IPS-18c (cell line): ENCODE measurements at regions not wholly inside any gene's neighbourhood (a gene's known extent, or its start where the extent isn't known, plus 50 kb on each side); places are given as distances from the start of the nearest gene placed in this dataset.

Experiments
- H3K4me3 ChIP-seq: 2 replicates; pipeline ENCODE4 v1.7.0; 2013; ENCODE audit warnings: low read depth, mild to moderate bottlenecking, low read length, moderate library complexity; ENCODE audit not compliant: insufficient read depth
- H3K9me3 ChIP-seq: one replicate; pipeline ENCODE4 v1.6.1; 2013; ENCODE audit warnings: mild to moderate bottlenecking, low read length, moderate library complexity; ENCODE audit not compliant: control insufficient read depth, insufficient read depth

- Histone ChIP-seq H3K4me3 (no peak overlapping the region), H3K9me3 (no peaks in the 10 kb centered on the region)
Measured at GRCh38 chr2:121036226-121036692, 248.7 kb downstream of the TFCP2L1 start.

- H3K4me3 ChIP-seq: no peak overlapping the region
- H3K9me3 ChIP-seq: no peaks in the 10 kb centered on the region
Measured at GRCh38 chr2:121037480-121037879, 247.5 kb downstream of the TFCP2L1 start.

DNA sequence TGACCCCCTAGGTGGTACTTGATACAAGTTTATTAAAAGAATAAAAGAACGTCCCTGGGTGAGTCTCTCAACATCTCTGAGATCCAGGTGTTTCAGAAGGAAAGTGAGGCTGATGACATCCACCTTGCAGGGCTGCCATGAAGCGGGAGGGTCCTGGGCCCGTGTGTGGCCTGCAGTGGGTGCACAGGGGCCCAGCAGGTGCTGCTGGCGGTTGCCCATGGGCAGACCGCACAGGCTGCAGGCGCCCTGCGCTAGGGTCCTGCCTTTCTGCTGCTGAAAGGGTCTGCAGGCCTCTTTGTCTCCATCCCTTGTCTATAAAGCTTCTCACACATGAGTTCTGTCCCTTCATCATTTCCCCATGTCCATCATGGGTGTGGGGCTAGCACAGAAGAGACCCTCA lies 247.0 kb downstream of the TFCP2L1 start:
- Histone ChIP-seq H3K4me3 (no peak overlapping the region), H3K9me3 (no peaks in the 10 kb centered on the region)

- no peaks in the 10 kb centered on the region for H3K9me3 ChIP-seq
- no peak overlapping the region for H3K4me3 ChIP-seq
Measured at GRCh38 chr2:121038431-121038830, 246.6 kb downstream of the TFCP2L1 start.

DNA sequence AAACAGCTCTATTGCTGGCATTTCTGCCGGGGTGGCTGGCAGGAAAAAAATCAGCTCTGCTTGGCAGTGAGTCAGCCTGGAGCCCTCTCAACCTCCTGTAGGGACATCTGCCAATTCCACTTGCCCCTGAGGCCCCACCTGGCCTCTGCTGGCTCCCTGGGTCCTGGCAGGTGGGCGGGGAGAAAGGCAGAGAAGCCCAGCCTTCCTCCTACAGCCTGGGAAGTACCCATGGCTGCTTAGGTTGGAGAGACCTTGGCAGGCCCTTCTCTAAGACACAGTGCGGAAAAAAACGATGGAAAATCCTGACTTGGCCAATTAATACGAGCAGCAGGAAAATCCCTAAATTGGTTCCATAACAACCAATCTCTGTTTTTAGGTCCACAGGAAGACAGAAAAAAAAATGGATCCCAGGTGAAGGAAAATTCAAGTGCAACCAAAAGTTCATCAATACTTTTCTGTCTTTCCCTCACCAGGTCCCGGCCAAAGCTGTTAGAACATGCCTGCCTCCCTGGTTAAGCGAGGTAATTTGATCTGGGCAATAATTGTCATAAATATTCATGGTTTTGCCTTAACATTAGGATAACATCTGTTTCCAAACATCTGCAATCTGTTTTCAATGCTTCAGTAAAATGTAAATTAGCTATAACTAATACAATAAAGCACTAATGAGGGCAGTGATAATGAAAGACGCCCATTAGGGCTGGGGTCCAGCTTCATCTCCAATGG lies 245.9 kb downstream of the TFCP2L1 start:
- H3K9me3 ChIP-seq: no peaks in the 10 kb centered on the region
- H3K4me3 ChIP-seq: no peak overlapping the region

DNA sequence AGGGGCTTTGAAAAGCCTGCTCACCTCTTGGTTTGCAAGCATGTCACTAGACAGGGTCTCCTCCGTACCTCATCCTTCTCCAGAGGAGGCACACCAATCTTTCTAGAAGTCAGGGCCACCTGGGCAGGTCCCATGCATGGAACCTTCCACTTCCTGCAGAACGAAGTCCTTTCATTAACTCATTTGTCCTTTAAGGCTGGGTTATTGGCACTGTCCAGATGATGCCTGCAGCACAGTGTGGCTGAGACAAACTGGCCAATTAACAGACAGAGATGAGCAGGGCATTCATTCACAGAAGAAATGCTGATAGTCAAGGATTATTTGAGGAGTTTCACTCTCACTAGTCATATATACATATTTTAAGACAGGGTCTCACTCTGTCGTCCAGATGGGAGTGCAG lies 245.3 kb downstream of the TFCP2L1 start:
- Histone ChIP-seq H3K4me3 (no peak overlapping the region), H3K9me3 (no peaks in the 10 kb centered on the region)

- Histone ChIP-seq H3K4me3 (no peak overlapping the region), H3K9me3 (no peaks in the 10 kb centered on the region)
Measured at GRCh38 chr2:121041516-121041915, 243.5 kb downstream of the TFCP2L1 start.

DNA sequence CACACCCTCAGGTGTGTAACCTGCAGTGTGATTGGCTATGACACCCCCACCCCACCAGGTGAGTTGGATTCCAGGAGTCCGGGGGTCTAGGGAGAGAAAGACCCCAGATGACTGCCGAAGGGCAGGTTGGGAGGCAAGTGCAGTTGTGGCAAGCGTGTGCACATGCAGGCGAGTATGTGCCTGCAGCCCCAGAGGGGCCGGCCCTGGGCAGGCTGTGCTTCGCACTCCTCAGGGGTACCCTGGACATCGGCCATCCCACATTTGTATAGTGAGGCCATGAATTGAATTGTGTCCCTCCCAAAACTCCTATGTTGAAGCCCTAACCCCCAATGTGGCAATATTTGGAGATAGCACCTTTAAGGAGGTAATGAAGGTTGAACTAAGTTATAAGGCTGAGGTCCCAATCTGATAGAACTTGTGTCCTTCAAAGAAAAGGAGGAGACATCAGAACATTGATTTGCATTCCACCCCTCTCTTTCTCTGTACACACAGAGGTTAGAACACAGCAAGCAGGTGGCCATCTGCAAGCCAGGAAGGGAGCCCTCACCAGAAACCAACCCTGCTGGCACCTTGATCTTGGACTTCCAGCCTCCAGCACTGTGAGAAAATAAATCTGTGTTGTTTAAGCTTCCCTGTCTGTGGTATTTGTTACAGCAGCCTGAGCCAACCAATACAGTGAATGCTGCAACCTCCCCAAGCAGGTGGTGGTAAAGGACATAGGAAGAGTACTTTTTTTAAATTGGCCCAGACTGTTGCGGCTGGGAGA lies 241.8 kb downstream of the TFCP2L1 start:
- H3K4me3 ChIP-seq: no peak overlapping the region
- H3K9me3 ChIP-seq: peaks cover 2% of the 10 kb centered on the region

- Histone ChIP-seq H3K4me3 (no peak overlapping the region), H3K9me3 (peaks cover 2% of the 10 kb centered on the region)
Measured at GRCh38 chr2:121043827-121044222, 241.2 kb downstream of the TFCP2L1 start.

DNA sequence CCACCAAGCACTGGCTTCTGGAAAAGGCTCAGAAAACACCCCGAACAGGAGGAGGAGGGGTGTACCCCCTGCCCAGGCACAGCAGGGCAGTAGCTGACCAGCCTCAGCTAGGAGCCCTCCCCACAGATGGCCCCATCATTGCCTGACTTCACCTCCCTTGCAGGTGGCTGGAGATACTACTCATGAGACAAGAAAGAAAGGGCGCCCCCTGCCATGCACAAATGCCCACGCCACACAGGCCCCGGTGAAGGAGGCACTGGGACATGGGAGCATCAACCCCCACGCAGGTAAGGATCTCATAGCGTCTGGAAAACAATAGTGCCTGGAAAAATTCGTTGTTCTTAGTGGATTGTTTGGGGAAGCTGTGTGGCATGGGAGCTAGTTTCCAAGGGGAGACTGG lies 240.6 kb downstream of the TFCP2L1 start:
- no peak overlapping the region for H3K4me3 ChIP-seq
- peaks cover 2% of the 10 kb centered on the region for H3K9me3 ChIP-seq

DNA sequence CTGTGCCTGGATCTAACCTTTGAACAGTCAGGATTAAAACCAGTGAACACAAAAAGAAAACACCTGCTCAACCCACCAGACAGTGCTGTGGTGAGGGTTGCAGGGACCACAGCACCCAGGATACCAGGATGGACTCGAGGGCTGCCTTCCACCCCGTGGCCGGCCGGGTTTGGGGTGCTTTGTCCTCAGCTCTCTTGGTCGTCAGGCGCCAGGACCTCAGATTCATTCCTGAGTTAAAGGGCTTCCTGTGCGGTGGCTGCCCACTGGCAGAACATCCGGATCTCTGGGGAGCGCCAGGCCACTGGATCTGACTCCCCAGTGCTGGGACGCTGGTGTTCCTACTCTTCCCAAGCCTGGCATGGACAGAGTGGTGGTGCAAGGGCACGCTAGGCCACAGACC lies 239.8 kb downstream of the TFCP2L1 start:
- Histone ChIP-seq H3K4me3 (no peak overlapping the region), H3K9me3 (peaks cover 2% of the 10 kb centered on the region)

GRCh38 chr2:121046335-121046734 lies 238.7 kb downstream of the TFCP2L1 start:
- Histone ChIP-seq H3K4me3 (no peak overlapping the region), H3K9me3 (peaks cover 2% of the 10 kb centered on the region)

GRCh38 chr2:121047383-121047782 lies 237.6 kb downstream of the TFCP2L1 start:
- Histone ChIP-seq H3K9me3 (peaks cover 2% of the 10 kb centered on the region), H3K4me3 (no peak overlapping the region)

DNA sequence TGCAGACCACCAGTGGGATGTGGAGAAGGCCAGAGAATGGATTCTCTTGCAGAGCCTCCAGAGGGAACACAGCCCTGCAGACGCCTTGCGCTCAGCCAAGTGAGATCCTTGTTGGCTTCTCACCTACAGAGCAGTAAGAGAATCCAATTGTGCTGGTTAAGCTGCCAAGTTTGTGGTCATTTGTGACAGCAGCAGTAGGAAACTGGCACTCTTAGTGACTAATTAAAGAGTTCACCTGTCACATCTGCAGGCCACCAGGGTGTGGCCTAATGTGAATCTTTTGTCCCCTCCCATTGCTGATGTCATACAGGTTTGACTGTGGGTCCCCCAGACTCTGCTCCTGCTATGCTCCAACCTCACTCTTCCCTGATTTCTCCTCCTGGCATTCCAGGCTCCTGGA lies 235.9 kb downstream of the TFCP2L1 start:
- Histone ChIP-seq H3K4me3 (no peak overlapping the region), H3K9me3 (peaks cover 2% of the 10 kb centered on the region)

DNA sequence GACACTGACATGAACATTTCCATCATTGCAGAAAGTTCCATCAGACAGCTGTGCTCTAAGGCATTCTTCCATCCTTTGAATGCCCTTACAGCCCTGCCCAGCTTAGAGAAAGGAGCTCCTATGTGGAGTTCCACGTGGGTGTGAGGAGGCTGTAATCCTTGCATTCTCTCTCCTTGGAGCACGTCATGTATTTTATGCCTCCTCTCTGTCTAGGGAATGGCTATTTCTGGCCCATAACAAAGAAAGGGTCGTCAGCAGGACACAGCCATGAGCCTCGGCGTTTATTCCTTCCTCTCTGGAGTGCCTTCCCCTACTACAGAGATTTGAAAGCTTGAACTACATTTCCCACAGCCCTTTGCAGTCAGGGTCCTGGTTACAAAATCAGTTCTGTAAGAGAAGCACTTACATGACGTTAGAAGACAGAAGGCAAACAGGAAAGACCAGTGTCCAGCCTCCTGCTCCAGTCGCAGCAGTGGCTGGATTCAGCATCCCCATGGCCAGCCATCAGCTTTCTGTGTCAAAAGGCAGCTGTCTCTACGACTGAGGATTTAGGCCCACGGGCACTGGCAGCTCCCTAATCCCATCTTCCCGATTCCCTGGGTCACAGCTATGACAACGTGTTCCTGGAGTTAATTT lies 234.9 kb downstream of the TFCP2L1 start:
- no peak overlapping the region for H3K4me3 ChIP-seq
- peaks cover 2% of the 10 kb centered on the region for H3K9me3 ChIP-seq

- peaks cover 2% of the 10 kb centered on the region for H3K9me3 ChIP-seq
- no peak overlapping the region for H3K4me3 ChIP-seq
Measured at GRCh38 chr2:121051311-121051710, 233.7 kb downstream of the TFCP2L1 start.

GRCh38 chr2:121052023-121052422 lies 233.0 kb downstream of the TFCP2L1 start:
- Histone ChIP-seq H3K9me3 (peaks cover 2% of the 10 kb centered on the region), H3K4me3 (no peak overlapping the region)

- Histone ChIP-seq H3K4me3 (no peak overlapping the region), H3K9me3 (no peaks in the 10 kb centered on the region)
Measured at GRCh38 chr2:121052521-121052920, 232.5 kb downstream of the TFCP2L1 start.
